HG03575 (cell line): ENCODE measurements at regions not wholly inside any gene's neighbourhood (a gene's known extent, or its start where the extent isn't known, plus 50 kb on each side); places are given as distances from the start of the nearest gene placed in this dataset.

Source experiments
- ATAC-seq: cut with Tn5 transposase; IDR thresholded peaks from one replicate; pipeline ENCODE4 v1.9.1; 2021; ENCODE audit not compliant: unreplicated experiment, insufficient number of reproducible peaks, low FRiP score; ENCODE audit errors: extremely low read depth

DNA sequence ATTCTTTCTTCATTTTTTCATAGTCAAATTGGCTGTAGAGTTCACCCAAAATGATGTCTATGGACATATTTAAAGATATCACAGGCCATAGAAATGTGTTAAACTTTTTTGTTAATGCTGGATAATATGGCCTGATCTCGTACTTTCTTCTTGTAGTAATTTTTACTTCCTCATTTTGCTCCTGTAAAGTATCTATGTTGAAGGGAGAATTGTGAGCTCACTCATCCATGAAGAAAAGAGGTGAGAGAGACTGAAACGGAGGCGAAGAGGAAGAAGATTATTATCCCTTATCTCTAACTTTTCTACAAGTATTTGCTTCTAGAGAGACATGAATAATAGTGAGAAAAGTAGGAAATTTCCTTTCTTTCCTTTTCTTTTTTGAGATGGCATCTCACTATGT lies 613.8 kb upstream of the TBL1XR1 start:
- no peak for ATAC-seq

DNA sequence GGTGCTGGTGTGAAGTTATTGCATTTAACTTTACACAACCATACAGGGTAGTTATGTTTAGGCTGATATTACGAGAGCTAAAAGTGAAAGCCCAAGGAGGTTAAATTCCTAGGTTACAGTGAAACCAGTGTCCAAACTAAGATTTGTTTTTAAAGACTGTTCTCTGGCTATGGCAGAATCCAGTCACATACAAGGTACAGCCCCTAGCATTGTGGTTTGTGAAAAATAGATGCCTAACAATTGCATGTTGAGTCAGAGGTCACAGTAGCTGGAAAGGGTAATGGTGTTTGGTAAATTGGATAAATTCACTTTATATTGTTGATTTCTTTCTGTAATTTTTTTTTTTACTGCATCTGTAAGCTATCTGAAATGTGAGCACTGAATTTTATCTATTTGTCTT lies 614.6 kb upstream of the TBL1XR1 start:
- no peak for ATAC-seq

DNA sequence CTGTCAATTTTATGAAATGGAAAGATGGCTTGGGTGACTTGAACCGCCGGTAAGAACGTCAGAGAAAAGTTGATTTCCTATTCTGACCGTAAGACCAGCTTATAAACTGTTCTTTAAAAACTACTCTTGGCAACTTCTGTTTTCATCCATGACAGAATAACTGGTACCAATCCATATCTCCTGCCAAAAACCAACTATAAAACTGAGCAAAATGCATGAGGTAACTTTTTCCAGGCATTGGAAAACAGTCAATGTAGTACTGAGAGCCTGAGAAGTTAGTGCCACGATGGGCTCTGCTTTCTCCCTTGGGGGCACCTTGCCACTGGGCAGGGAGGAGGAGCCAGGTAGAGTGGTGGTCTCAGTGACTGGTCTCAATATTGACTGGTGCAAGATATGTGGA lies 615.2 kb upstream of the TBL1XR1 start:
- no peak for ATAC-seq

DNA sequence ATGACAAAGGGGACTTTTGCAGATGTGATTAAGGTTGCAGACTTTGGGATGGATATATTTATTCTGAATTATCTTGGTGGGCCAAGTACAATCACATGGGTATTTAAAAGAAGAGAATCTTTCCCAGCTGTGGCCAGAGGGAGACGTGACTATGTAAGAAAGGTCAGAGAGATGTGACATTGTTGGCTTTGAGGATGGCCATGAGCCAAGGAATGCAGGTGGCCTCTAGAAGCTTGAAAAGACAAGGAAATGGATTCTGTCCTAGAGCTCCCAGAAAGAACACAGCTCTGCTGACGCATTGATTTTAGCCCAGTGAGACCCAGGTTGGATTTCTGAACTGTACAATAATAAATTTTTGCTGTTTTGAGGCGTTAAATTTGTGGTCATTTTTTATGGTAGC lies 616.0 kb upstream of the TBL1XR1 start:
- ATAC-seq = no peak

DNA sequence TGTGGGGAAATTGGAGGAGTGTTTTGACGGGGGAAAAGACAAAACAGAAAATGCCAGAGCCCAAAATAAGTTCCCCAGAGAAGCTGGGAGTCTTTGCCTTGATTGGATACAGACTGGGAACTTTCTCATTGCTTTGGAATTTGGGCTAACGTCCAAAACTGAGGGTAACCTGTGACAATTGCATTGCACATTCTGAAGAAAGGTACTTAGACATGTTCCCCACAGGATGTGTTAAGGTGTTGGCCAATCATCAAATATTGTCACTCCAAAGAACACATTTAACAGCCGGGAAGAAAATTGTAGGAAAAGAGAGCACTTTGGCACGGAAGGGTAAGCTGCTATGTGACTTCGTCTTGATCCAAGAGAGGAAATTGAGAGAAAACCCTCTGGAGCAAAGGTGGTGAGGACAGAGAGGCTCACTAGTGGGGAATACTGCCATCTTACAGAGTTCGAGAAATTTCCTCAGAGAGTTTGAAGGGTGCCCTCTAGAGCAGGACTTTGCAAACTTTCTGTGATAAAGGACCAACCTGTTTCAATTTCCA lies 619.5 kb upstream of the TBL1XR1 start:
- ATAC-seq = no peak

DNA sequence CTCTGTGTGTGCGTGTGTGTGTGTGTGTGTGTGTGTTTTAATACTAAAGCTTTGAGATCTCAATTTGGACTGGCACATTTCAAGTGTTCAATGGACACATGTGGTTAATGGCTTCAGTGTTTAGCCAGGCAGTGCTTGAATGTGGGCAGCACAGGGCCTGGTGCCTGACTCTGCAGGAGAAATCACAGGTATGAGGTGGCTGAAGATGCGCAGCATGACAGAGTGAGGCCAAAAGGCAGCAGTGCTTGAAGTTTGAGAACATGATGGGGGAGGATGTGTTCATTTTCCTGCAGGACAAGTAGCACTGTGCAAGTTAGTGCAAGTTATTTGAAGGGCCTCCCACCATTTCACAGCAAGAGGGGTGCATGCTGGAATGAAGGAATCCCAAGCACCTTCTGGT lies 620.5 kb upstream of the TBL1XR1 start:
- ATAC-seq = no peak

DNA sequence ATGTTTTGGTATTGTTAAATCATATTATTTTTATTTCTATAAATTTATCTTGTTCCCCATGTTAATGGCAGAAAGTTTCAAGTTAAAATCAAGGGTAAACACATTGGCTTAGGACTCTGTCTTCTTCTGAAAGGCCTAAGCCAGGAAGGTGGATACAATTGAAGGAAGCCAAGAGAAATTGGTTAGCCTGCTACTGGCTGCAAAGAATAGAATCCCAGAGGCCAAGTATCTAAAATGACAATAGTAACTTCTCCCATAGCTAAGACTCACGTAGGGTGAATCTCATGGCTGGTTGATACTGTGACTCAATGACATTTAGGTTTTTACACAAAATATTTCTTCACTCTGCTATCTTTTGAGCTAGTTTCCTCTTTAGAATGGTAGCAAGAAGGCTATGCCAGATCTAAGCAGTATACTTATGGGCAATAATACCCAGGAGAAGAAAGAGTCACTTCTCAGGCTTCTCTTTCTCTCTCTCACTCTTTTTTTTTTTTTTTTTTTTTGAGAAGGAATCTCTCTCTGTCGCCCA lies 621.5 kb upstream of the TBL1XR1 start:
- no peak for ATAC-seq

GRCh38 chr3:177820683-177821316 lies 623.5 kb upstream of the TBL1XR1 start:
- no peak for ATAC-seq

- no peak for ATAC-seq
Measured at GRCh38 chr3:177822681-177823096, 625.4 kb upstream of the TBL1XR1 start.

GRCh38 chr3:177823701-177824189 lies 626.5 kb upstream of the TBL1XR1 start:
- no peak for ATAC-seq

DNA sequence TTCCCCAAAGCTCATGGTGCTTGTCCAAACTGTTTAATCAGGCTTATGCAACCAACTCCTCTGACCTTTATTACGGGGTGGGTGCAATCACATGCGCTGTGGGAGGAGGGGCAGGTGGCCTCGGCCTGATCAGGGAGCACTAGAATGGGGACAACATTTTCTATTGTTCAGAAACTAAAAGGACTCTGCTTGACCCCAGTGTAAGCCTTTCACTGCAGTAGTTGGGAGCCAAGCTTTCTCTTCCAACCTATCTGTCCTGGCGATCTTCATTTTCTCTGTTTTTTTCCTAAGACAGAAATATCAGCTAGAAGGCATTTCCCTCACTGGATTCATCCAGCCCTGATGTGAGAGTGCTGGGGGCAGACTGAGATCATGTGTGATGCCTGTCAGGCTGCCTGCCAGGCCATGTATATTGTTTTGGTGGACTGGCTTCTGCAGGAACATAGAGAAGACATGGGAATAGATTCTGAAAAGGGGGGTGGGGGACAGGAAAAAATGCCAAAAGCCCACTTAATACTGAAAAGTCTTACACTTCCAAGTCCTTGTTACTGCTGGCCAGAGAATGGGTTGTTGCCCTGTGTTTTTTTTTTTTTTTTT lies 627.0 kb upstream of the TBL1XR1 start:
- ATAC-seq = no peak

DNA sequence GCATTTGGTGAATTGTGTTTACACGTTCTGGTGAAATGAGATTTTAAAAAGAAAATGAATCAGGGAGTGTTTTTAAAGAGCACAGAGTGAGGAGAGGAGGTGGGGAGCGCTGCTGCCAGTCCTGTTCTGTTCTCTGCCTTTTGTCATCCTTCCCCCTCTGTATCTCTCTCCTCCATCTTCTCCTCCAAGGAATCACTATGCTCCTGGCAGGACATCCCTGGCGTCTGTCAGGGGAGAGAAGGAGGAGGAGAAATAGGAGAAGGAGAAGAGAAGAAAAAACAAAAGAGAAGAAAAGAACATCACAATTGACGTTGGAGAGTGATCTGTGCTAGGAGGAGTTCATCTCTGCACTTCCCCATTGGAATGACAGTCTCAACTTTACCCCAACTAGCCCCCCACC lies 627.6 kb upstream of the TBL1XR1 start:
- ATAC-seq = no peak

DNA sequence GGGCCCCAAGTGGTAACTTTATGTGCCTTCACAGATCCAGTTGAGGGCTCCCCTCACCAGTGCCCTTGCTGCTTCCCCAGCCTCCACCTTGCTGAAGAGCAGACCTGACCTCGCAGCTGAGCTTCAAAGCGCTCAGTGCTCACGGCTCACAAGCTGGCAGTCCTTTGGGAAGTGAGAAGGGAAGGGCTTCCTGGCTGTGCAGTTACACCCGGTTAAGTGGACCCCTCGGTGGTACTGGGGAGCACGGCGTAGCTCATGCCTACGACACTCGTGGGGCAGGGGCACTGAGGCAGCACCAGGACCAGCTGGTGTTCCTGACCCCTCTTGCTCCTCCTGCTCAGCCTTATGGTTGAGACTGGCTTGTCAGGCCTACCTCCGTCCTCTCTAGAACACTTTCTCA lies 629.0 kb upstream of the TBL1XR1 start:
- no peak for ATAC-seq

GRCh38 chr3:177827511-177828207 lies 630.4 kb upstream of the TBL1XR1 start:
- ATAC-seq = no peak

DNA sequence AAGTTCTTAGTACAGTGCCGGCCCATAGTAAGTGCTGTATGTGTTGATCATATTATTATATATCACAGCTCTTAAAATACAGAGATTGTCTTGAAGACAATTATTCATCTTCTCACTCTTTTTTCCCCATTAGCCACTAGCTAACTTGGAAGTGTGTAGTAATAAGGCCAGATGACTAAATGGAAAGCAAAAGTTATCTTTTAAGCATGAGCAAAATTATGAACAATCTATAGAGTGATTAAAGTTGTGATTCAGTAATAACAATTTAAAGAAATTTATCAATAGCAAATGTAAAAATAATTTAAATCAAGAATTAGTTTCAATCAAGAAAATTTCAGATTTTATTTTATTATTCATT lies 630.9 kb upstream of the TBL1XR1 start:
- ATAC-seq = no peak

GRCh38 chr3:177830411-177830849 lies 633.1 kb upstream of the TBL1XR1 start:
- no peak for ATAC-seq

DNA sequence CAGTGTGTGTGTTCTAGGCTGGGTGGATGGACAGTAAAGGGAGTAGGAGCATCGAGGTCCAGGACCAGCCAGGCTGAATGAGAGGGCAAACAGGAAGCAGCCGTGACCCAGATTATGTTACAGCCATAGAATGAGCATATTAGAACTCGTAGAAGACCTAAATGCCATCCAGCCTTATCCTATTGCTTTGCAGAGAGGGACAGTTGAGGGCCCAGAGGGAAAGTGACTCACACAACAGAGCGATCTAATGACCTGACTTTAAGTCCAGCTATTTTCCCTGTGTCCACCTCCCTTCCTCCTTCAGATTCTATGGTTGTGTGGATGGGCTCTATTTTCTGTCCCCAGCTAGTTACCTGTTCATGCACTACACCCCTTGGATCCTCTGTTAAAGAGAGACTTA lies 634.1 kb upstream of the TBL1XR1 start:
- no peak for ATAC-seq

- ATAC-seq = no peak
Measured at GRCh38 chr3:177832880-177833279, 635.6 kb upstream of the TBL1XR1 start.

DNA sequence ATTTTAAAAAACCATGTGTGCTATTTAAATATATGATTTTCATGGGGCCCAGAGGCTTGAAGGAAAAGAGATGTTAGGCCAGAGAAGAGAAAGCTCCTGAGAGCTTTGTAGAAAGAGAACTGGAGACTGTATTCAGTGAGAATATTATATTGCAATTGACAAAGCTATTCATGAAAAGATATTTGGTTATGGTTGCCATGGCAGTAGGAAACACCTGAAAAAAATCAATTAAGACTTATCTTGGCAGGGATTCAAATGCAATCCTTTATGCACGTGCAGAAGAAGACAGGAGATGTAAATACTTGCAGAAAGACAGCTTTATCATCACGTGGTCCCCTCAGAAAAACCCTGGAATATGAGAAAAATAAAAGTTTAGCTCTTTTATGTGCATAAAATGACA lies 636.0 kb upstream of the TBL1XR1 start:
- ATAC-seq = no peak

- ATAC-seq = no peak
Measured at GRCh38 chr3:177835008-177835407, 637.7 kb upstream of the TBL1XR1 start.
